ENCODE measurements at regions not wholly inside any gene's neighbourhood (a gene's known extent, or its start where the extent isn't known, plus 50 kb on each side); places are given as distances from the start of the nearest gene placed in this dataset.
"Not testable (repeated sequence)": the region's sequence is repeated elsewhere in the genome, so short reads cannot be mapped to it uniquely, and the experiment has no call there.

GRCh38 chr10:83517456-83517855, 621.9 kb upstream of the GHITM start:
- Histone ChIP-seq H3K4me3 (ENCODE audit: low read length in 2 of 2) (no peak overlapping the region), H3K9me3 (ENCODE audit: control insufficient read depth in 2 of 2, low read length in 2 of 2) (no peaks in the 10 kb centered on the region), H3K27ac (ENCODE audit: low read depth in 2 of 2, low read length in 2 of 2) (no peak overlapping the region), H3K27me3 (ENCODE audit: control insufficient read depth in 2 of 2, insufficient read depth in 2 of 2, low read length in 2 of 2) (no peaks in the 10 kb centered on the region), H3K9ac (ENCODE audit: low read depth in 1 of 2, low read length in 2 of 2) (no peak overlapping the region), H3K4me1 (ENCODE audit: control insufficient read depth in 2 of 2, insufficient read depth in 2 of 2, low read length in 2 of 2) (no peaks in the 10 kb centered on the region), H3K36me3 (ENCODE audit: control insufficient read depth in 2 of 2, insufficient read depth in 2 of 2, low read length in 2 of 2) (no peaks in the 10 kb centered on the region)

- Histone ChIP-seq H3K27ac (ENCODE audit: low read depth in 2 of 2, low read length in 2 of 2) (no peak overlapping the region), H3K9ac (ENCODE audit: low read depth in 1 of 2, low read length in 2 of 2) (no peak overlapping the region), H3K36me3 (ENCODE audit: control insufficient read depth in 2 of 2, insufficient read depth in 2 of 2, low read length in 2 of 2) (no peaks in the 10 kb centered on the region), H3K4me1 (ENCODE audit: control insufficient read depth in 2 of 2, insufficient read depth in 2 of 2, low read length in 2 of 2) (no peaks in the 10 kb centered on the region), H3K27me3 (ENCODE audit: control insufficient read depth in 2 of 2, insufficient read depth in 2 of 2, low read length in 2 of 2) (no peaks in the 10 kb centered on the region), H3K9me3 (ENCODE audit: control insufficient read depth in 2 of 2, low read length in 2 of 2) (no peaks in the 10 kb centered on the region), H3K4me3 (ENCODE audit: low read length in 2 of 2) (no peak overlapping the region)
These were observed 620.5 kb upstream of the GHITM start for GRCh38 chr10:83518779-83519178.

- not testable (repeated sequence) for H3K9ac ChIP-seq (ENCODE audit: low read depth in 1 of 2, low read length in 2 of 2); H3K4me3 ChIP-seq (ENCODE audit: low read length in 2 of 2); H3K36me3 ChIP-seq (ENCODE audit: control insufficient read depth in 2 of 2, insufficient read depth in 2 of 2, low read length in 2 of 2); H3K27me3 ChIP-seq (ENCODE audit: control insufficient read depth in 2 of 2, insufficient read depth in 2 of 2, low read length in 2 of 2); H3K9me3 ChIP-seq (ENCODE audit: control insufficient read depth in 2 of 2, low read length in 2 of 2); H3K4me1 ChIP-seq (ENCODE audit: control insufficient read depth in 2 of 2, insufficient read depth in 2 of 2, low read length in 2 of 2); H3K27ac ChIP-seq (ENCODE audit: low read depth in 2 of 2, low read length in 2 of 2)
These were observed 618.9 kb upstream of the GHITM start for GRCh38 chr10:83520386-83520785.

- H3K36me3 ChIP-seq (ENCODE audit: control insufficient read depth in 2 of 2, insufficient read depth in 2 of 2, low read length in 2 of 2), result no peaks in the 10 kb centered on the region
- H3K27ac ChIP-seq (ENCODE audit: low read depth in 2 of 2, low read length in 2 of 2), result no peak overlapping the region
- H3K9me3 ChIP-seq (ENCODE audit: control insufficient read depth in 2 of 2, low read length in 2 of 2), result no peaks in the 10 kb centered on the region
- H3K27me3 ChIP-seq (ENCODE audit: control insufficient read depth in 2 of 2, insufficient read depth in 2 of 2, low read length in 2 of 2), result no peaks in the 10 kb centered on the region
- H3K4me1 ChIP-seq (ENCODE audit: control insufficient read depth in 2 of 2, insufficient read depth in 2 of 2, low read length in 2 of 2), result no peaks in the 10 kb centered on the region
- H3K9ac ChIP-seq (ENCODE audit: low read depth in 1 of 2, low read length in 2 of 2), result no peak overlapping the region
- H3K4me3 ChIP-seq (ENCODE audit: low read length in 2 of 2), result no peak overlapping the region
These were observed 616.9 kb upstream of the GHITM start for GRCh38 chr10:83522456-83522855.

- Histone ChIP-seq H3K4me3 (ENCODE audit: low read length in 2 of 2) (no peak overlapping the region), H3K27me3 (ENCODE audit: control insufficient read depth in 2 of 2, insufficient read depth in 2 of 2, low read length in 2 of 2) (no peaks in the 10 kb centered on the region), H3K9me3 (ENCODE audit: control insufficient read depth in 2 of 2, low read length in 2 of 2) (no peaks in the 10 kb centered on the region), H3K36me3 (ENCODE audit: control insufficient read depth in 2 of 2, insufficient read depth in 2 of 2, low read length in 2 of 2) (no peaks in the 10 kb centered on the region), H3K27ac (ENCODE audit: low read depth in 2 of 2, low read length in 2 of 2) (no peak overlapping the region), H3K4me1 (ENCODE audit: control insufficient read depth in 2 of 2, insufficient read depth in 2 of 2, low read length in 2 of 2) (no peaks in the 10 kb centered on the region), H3K9ac (ENCODE audit: low read depth in 1 of 2, low read length in 2 of 2) (no peak overlapping the region)
These were observed 616.4 kb upstream of the GHITM start for GRCh38 chr10:83522881-83523386.

GRCh38 chr10:83527934-83528333, 611.4 kb upstream of the GHITM start:
- no peak overlapping the region for H3K27ac ChIP-seq (ENCODE audit: low read depth in 2 of 2, low read length in 2 of 2)

GRCh38 chr10:83533290-83533689, 606.0 kb upstream of the GHITM start:
- Histone ChIP-seq H3K4me3 (ENCODE audit: low read length in 2 of 2) (no peak overlapping the region), H3K27me3 (ENCODE audit: control insufficient read depth in 2 of 2, insufficient read depth in 2 of 2, low read length in 2 of 2) (no peaks in the 10 kb centered on the region), H3K9me3 (ENCODE audit: control insufficient read depth in 2 of 2, low read length in 2 of 2) (no peaks in the 10 kb centered on the region), H3K4me1 (ENCODE audit: control insufficient read depth in 2 of 2, insufficient read depth in 2 of 2, low read length in 2 of 2) (no peaks in the 10 kb centered on the region), H3K36me3 (ENCODE audit: control insufficient read depth in 2 of 2, insufficient read depth in 2 of 2, low read length in 2 of 2) (no peaks in the 10 kb centered on the region), H3K9ac (ENCODE audit: low read depth in 1 of 2, low read length in 2 of 2) (no peak overlapping the region), H3K27ac (ENCODE audit: low read depth in 2 of 2, low read length in 2 of 2) (no peak overlapping the region)

More at GRCh38 chr10:83527934-83528333, 611.4 kb upstream of the GHITM start:
- H3K4me1 ChIP-seq (ENCODE audit: control insufficient read depth in 2 of 2, insufficient read depth in 2 of 2, low read length in 2 of 2), result no peaks in the 10 kb centered on the region
- no peaks in the 10 kb centered on the region for H3K27me3 ChIP-seq (ENCODE audit: control insufficient read depth in 2 of 2, insufficient read depth in 2 of 2, low read length in 2 of 2)
- H3K36me3 ChIP-seq (ENCODE audit: control insufficient read depth in 2 of 2, insufficient read depth in 2 of 2, low read length in 2 of 2), result no peaks in the 10 kb centered on the region
- H3K9me3 ChIP-seq (ENCODE audit: control insufficient read depth in 2 of 2, low read length in 2 of 2), result no peaks in the 10 kb centered on the region
- H3K9ac ChIP-seq (ENCODE audit: low read depth in 1 of 2, low read length in 2 of 2), result no peak overlapping the region
- H3K4me3 ChIP-seq (ENCODE audit: low read length in 2 of 2), result no peak overlapping the region

- no peak overlapping the region for H3K9ac ChIP-seq (ENCODE audit: low read depth in 1 of 2, low read length in 2 of 2)
- H3K4me1 ChIP-seq (ENCODE audit: control insufficient read depth in 2 of 2, insufficient read depth in 2 of 2, low read length in 2 of 2), result no peaks in the 10 kb centered on the region
- no peak overlapping the region for H3K4me3 ChIP-seq (ENCODE audit: low read length in 2 of 2)
- no peaks in the 10 kb centered on the region for H3K9me3 ChIP-seq (ENCODE audit: control insufficient read depth in 2 of 2, low read length in 2 of 2)
- H3K36me3 ChIP-seq (ENCODE audit: control insufficient read depth in 2 of 2, insufficient read depth in 2 of 2, low read length in 2 of 2), result no peaks in the 10 kb centered on the region
- no peak overlapping the region for H3K27ac ChIP-seq (ENCODE audit: low read depth in 2 of 2, low read length in 2 of 2)
- no peaks in the 10 kb centered on the region for H3K27me3 ChIP-seq (ENCODE audit: control insufficient read depth in 2 of 2, insufficient read depth in 2 of 2, low read length in 2 of 2)
These were observed 602.9 kb upstream of the GHITM start for GRCh38 chr10:83536426-83536825.

GRCh38 chr10:83538047-83538446, 601.3 kb upstream of the GHITM start:
- Histone ChIP-seq H3K4me1 (ENCODE audit: control insufficient read depth in 2 of 2, insufficient read depth in 2 of 2, low read length in 2 of 2) (no peaks in the 10 kb centered on the region), H3K4me3 (ENCODE audit: low read length in 2 of 2) (no peak overlapping the region), H3K36me3 (ENCODE audit: control insufficient read depth in 2 of 2, insufficient read depth in 2 of 2, low read length in 2 of 2) (no peaks in the 10 kb centered on the region), H3K27me3 (ENCODE audit: control insufficient read depth in 2 of 2, insufficient read depth in 2 of 2, low read length in 2 of 2) (no peaks in the 10 kb centered on the region), H3K9me3 (ENCODE audit: control insufficient read depth in 2 of 2, low read length in 2 of 2) (no peaks in the 10 kb centered on the region), H3K27ac (ENCODE audit: low read depth in 2 of 2, low read length in 2 of 2) (no peak overlapping the region), H3K9ac (ENCODE audit: low read depth in 1 of 2, low read length in 2 of 2) (no peak overlapping the region)

GRCh38 chr10:83539528-83540308, 599.6 kb upstream of the GHITM start:
- Histone ChIP-seq H3K9ac (ENCODE audit: low read depth in 1 of 2, low read length in 2 of 2) (no peak overlapping the region), H3K36me3 (ENCODE audit: control insufficient read depth in 2 of 2, insufficient read depth in 2 of 2, low read length in 2 of 2) (no peaks in the 10 kb centered on the region), H3K4me1 (ENCODE audit: control insufficient read depth in 2 of 2, insufficient read depth in 2 of 2, low read length in 2 of 2) (no peaks in the 10 kb centered on the region), H3K9me3 (ENCODE audit: control insufficient read depth in 2 of 2, low read length in 2 of 2) (no peaks in the 10 kb centered on the region), H3K4me3 (ENCODE audit: low read length in 2 of 2) (no peak overlapping the region), H3K27ac (ENCODE audit: low read depth in 2 of 2, low read length in 2 of 2) (no peak overlapping the region), H3K27me3 (ENCODE audit: control insufficient read depth in 2 of 2, insufficient read depth in 2 of 2, low read length in 2 of 2) (no peaks in the 10 kb centered on the region)

All from mucosa of rectum (tissue), 2 donors.